Lower lobe of right lung (tissue), 2 donors: ENCODE measurements at regions not wholly inside any gene's neighbourhood (a gene's known extent, or its start where the extent isn't known, plus 50 kb on each side); places are given as distances from the start of the nearest gene placed in this dataset.

Experiments
- ATAC-seq, 2 donors: fragments of 200-7000 bp; cut with Tn5 transposase; one replicate each; pipeline ENCODE4 v1.9.1; 2020 to 2022; ENCODE audit warnings: mild to moderate bottlenecking in 2 of 2, moderate library complexity in 2 of 2
- DNase-seq: peaks from one replicate; pipeline ENCODE4 v3.0.0-alpha.2; 2020
- H3K27ac ChIP-seq: fragments of 200-600 bp; one replicate; pipeline ENCODE4 v1.8.0; 2022
- H3K27me3 ChIP-seq: fragments of 200-600 bp; one replicate; pipeline ENCODE4 v1.8.0; 2022; ENCODE audit warnings: low read depth
- H3K36me3 ChIP-seq: fragments of 200-600 bp; one replicate; pipeline ENCODE4 v1.8.0; 2022; ENCODE audit warnings: mild to moderate bottlenecking
- H3K4me1 ChIP-seq: fragments of 200-600 bp; one replicate; pipeline ENCODE4 v1.8.0; 2022
- H3K4me3 ChIP-seq: fragments of 200-600 bp; one replicate; pipeline ENCODE4 v1.8.0; 2022; ENCODE audit warnings: mild to moderate bottlenecking
- H3K9me3 ChIP-seq: fragments of 200-600 bp; one replicate; pipeline ENCODE4 v1.8.0; 2022
- CTCF ChIP-seq: fragments of 200-600 bp; IDR thresholded peaks from one replicate; pipeline ENCODE4 v1.8.0; 2022; ENCODE audit warnings: antibody characterized with exemption, mild to moderate bottlenecking
- intact Hi-C: fragments of 100-400 bp; cut with DNase I; formaldehyde crosslinking; loops from one replicate; pipeline ENCODE4 v1.11.0; 2022
- donor health status: DM: no; HTN: yes; CAD: no; lungs with severe emphysema.

- no peak for ATAC-seq
Measured at GRCh38 chr11:130806746-130807145, 109.5 kb downstream of the SNX19 start.

GRCh38 chr11:130808541-130808940, 107.7 kb downstream of the SNX19 start:
- intact Hi-C loops = no loop called here
- H3K4me1 ChIP-seq = no peaks in the 10 kb centered on the region
- DNase-seq (no peak), ATAC-seq (no peak)
- H3K4me3 ChIP-seq = no peak overlapping the region
- no peaks in the 10 kb centered on the region for H3K9me3 ChIP-seq
- H3K27ac ChIP-seq = no peak overlapping the region
- H3K27me3 ChIP-seq = no peaks in the 10 kb centered on the region
- no peaks in the 10 kb centered on the region for H3K36me3 ChIP-seq
- TF ChIP-seq CTCF = no peak

More at GRCh38 chr11:130806746-130807145, 109.5 kb downstream of the SNX19 start:
- no peaks in the 10 kb centered on the region for H3K9me3 ChIP-seq
- intact Hi-C loops = no loop called here
- no peaks in the 10 kb centered on the region for H3K4me1 ChIP-seq
- no peaks in the 10 kb centered on the region for H3K36me3 ChIP-seq
- TF ChIP-seq CTCF = no peak
- H3K4me3 ChIP-seq = no peak overlapping the region
- H3K27me3 ChIP-seq = no peaks in the 10 kb centered on the region
- H3K27ac ChIP-seq = no peak overlapping the region
- no peak for DNase-seq

GRCh38 chr11:130813196-130813595, 103.1 kb downstream of the SNX19 start:
- no peak for TF ChIP-seq CTCF
- no peak overlapping the region for H3K27ac ChIP-seq
- H3K27me3 ChIP-seq = no peaks in the 10 kb centered on the region
- no peaks in the 10 kb centered on the region for H3K4me1 ChIP-seq
- no peaks in the 10 kb centered on the region for H3K9me3 ChIP-seq
- ATAC-seq = no peak
- H3K4me3 ChIP-seq = no peak overlapping the region
- intact Hi-C loops = no loop called here
- H3K36me3 ChIP-seq = no peaks in the 10 kb centered on the region
- DNase-seq = no peak

GRCh38 chr11:130813638-130814037, 102.6 kb downstream of the SNX19 start:
- H3K27ac ChIP-seq = no peak overlapping the region
- no peaks in the 10 kb centered on the region for H3K27me3 ChIP-seq
- H3K9me3 ChIP-seq = no peaks in the 10 kb centered on the region
- no peak for TF ChIP-seq CTCF
- intact Hi-C loops = no loop called here
- no peaks in the 10 kb centered on the region for H3K4me1 ChIP-seq
- no peaks in the 10 kb centered on the region for H3K36me3 ChIP-seq
- DNase-seq (no peak), ATAC-seq (no peak)
- H3K4me3 ChIP-seq = no peak overlapping the region

- intact Hi-C loops = no loop called here
- Histone ChIP-seq H3K9me3 (no peaks in the 10 kb centered on the region), H3K36me3 (no peaks in the 10 kb centered on the region), H3K4me3 (no peak overlapping the region), H3K4me1 (no peaks in the 10 kb centered on the region), H3K27me3 (no peaks in the 10 kb centered on the region), H3K27ac (no peak overlapping the region)
- TF ChIP-seq CTCF = no peak
- ATAC-seq (no peak), DNase-seq (no peak)
Measured at GRCh38 chr11:130814440-130815096, 101.7 kb downstream of the SNX19 start.
